ENCODE measurements at regions not wholly inside any gene's neighbourhood (a gene's known extent, or its start where the extent isn't known, plus 50 kb on each side); places are given as distances from the start of the nearest gene placed in this dataset.
"Not testable (repeated sequence)": the region's sequence is repeated elsewhere in the genome, so short reads cannot be mapped to it uniquely, and the experiment has no call there.

DNA sequence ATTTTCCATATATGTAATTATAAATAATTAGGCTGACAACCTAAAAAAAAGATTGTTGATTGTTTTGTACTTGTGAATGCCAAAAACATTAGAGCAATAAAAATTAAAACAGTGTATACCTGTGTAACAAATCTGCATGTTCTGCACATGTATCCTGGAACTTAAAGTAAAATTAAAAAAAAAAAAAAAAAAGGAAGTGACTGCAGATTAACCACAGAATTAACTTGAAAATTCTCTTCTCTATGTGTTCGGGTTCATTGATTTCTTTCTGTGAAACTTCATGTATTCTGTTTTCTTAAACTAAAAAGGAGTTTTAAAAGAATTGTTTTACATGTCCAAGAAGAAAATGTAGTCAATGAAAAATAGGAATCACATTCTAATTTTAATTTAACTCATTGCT is 95.7 kb downstream of the FASLG start:
- DNase-seq (ENCODE audit: low read depth) = no peak

GRCh38 chr1:172755099-172755498 is 96.2 kb downstream of the FASLG start:
- DNase-seq (ENCODE audit: low read depth) = no peak

- no peak for DNase-seq (ENCODE audit: low read depth)
Measured at GRCh38 chr1:172756024-172756423, 97.1 kb downstream of the FASLG start.

DNA sequence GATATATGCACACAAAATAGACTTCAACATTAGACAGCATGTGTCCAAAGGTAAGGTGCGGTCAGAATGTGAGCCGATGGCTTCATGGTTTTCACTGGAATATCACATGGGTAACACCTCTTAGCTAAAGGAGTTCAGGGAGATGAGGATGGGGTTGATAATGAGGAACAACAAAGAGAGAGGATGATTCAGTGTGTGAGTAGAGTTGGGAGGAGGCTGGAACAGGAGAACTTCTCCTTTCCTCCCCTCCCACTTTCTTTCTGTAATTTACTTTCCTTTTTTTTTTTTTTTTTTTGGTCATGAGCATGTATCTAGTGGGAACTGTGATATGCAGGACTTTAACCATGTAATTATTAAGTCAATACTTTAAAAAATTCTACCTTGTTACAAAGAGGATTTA is 99.4 kb downstream of the FASLG start:
- no peak for DNase-seq (ENCODE audit: low read depth)

DNA sequence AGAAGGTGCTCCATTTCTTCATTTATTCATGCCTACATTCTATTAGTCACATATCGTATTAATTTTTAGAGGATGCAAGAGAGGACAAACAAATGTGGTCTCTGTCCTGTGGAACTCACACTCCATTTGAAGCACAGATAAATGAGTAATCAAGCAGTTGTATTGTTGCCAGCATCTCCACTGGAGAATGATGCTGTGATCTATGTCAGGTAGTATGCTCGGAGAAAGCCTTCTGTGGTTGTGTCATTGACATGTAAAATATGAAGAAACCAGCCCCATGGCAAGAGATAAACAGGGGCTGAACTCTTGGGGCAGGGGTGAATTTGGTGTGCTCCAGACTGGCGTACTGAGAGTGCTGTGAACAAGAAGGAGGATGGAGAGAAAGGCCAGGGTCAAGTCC is 101.2 kb downstream of the FASLG start:
- no peak for DNase-seq (ENCODE audit: low read depth)

DNA sequence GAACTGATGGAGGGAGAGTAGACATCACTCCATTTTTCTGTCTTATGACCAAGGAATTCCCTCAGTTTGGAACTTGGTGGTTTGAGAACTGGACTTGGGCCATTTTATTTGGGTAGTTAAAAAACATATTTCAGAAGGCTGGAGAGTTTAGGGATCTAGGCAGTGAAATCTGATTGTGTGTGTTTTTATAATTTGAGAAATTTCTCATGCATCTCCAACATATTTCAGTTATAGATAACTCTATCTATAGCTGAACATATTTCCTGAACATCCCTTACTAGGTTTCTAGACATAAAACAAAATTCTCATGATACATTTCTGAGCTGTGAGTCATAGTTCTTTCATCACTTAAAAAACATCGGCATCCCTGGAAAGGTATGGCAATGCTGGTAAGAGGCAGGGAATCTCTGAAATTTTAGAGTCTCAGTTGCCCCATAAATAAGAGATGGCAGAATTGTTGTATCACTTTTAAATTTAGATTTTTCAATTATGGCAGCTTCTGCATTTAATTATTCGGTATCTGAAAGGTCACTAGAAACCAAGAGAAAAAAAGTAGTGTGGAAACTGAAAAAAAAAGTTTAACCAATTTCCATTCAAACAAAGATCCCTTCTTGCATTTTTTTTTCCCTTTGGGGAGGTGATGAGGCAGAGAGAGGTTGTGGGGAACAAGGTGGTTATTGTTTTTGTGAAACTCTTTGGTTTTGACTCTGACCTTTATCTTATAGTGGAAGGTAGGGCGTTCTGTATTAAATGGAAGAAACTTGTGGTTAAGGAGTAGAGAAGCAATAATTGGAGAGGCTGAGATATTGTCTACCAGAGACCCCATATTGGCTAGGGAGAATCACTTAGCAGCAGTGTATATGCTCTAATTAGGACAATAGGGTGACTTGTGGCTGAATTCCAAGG is 102.9 kb downstream of the FASLG start:
- no peak for DNase-seq (ENCODE audit: low read depth)

- no peak for DNase-seq (ENCODE audit: low read depth)
Measured at GRCh38 chr1:172763057-172763456, 104.2 kb downstream of the FASLG start.

DNA sequence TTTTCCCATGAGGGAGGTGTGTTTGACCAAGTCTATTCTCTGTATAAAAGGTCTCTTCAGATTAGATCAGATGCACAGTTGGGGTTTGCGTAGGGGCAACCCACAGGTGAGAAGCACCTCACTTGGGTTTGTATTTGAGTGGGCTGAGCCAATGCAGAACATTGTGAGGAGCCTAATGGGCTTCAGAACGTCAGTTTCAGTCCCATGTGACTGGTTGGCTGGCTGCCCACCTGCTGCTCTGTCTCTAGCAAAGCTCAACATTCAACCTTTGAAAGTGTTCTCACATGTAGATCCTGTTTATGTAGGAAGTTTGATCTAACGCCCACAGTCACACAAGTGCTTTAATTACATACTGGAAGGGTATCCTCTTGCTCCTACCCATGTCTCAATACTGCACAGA is 105.5 kb downstream of the FASLG start:
- peak; percentile 28 for DNase-seq (ENCODE audit: low read depth)

- DNase-seq (ENCODE audit: low read depth) = no peak
Measured at GRCh38 chr1:172766462-172766861, 107.6 kb downstream of the FASLG start.

DNA sequence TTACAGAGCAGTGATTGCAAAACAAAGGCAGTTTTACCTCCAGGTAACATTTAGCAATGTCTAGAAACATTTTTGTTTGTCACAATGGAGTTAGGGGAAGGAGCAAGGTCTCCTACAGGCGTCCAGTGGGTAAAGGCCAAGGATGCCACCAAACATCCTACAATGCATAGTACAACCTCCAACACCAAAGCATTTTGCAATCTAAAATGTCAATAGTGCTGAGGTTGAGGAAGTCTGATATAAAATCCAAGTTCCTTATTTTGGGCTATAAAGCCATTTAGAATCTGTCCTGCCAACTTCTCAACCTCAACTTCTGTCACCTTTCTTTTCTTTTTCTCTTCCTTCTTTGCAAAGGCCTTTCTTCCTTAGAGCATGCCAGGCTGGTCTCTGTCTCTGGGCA is 111.2 kb downstream of the FASLG start:
- DNase-seq (ENCODE audit: low read depth) = no peak

DNA sequence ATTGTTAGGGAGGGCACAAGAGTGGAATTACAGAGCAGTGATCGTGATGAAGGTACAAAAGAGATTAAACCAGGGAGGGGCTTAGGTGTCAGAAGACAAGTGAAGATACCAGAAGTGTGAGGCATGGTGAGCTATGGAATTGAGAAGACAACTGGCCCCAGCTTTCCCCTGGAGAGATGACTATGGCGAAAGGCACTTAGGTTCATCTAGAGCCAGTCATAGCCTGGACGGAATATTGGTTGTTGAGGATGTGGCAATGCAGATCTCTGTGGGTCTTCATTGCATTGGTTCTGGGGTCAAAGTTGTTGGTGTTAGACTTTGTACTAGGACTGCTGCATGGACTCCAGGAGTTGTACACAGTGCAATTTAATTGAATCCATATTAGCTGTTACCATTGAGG is 115.7 kb downstream of the FASLG start:
- no peak for DNase-seq (ENCODE audit: low read depth)

DNA sequence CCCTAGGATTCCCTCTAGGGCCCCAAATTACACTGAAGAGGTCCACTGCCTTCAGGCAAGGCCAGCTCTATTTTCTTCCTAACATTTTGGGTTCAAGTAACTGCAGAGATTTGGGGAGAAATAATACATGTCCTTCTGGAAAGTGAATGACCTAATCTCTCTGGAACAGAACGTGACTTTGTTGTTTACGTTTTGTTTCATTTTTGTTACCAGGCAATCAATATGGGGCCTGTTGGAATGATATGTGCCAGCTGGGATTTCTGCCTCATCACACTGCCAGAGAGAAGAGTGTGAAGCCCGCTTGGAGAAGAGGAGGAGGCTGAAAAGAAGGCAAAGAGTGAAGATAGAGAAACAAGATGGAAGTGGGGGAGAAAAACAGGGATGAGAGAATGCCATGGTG is 116.7 kb downstream of the FASLG start:
- DNase-seq (ENCODE audit: low read depth) = no peak

DNA sequence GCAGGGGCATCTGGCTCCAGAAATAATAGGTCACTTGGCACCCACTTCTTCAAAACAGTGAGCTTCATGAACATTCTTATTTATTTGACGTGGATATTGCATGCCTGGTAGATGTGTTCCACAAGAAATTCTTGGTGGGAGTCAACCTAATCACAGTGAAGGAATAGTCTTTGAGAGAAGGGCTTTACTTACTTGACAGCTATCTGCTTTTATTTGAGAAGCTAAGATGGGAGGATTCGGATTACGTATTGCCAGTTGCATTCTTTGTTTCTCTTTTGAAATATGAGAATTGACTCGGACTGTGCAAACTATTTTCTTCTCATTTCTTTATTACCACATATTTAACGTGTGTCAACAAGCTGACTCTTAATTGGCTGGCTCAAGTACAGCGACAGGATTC is 117.2 kb downstream of the FASLG start:
- no peak for DNase-seq (ENCODE audit: low read depth)

DNA sequence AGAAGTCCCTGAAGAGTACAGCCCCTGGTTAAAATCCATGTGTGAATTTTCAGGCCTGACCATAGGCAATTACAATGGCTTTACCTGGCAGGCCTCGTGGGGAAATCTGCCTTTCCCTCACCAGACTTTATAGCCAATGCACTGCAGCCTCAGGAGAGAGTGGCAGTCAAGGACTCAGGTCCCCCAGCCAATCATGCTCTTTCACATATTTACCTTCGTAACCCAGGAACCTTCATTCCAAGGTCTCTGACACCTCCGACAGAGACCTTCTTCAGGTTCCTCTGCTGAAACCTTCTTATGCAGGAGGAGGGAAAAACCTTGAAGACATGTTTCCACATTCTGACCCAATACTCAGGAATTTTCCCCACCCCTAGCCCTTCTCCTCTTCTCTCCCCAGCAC is 118.9 kb downstream of the FASLG start:
- DNase-seq (ENCODE audit: low read depth) = no peak

- no peak for DNase-seq (ENCODE audit: low read depth)
Measured at GRCh38 chr1:172778456-172779455, 119.9 kb downstream of the FASLG start.

- no peak for DNase-seq (ENCODE audit: low read depth)
Measured at GRCh38 chr1:172779491-172779890, 120.6 kb downstream of the FASLG start.

DNA sequence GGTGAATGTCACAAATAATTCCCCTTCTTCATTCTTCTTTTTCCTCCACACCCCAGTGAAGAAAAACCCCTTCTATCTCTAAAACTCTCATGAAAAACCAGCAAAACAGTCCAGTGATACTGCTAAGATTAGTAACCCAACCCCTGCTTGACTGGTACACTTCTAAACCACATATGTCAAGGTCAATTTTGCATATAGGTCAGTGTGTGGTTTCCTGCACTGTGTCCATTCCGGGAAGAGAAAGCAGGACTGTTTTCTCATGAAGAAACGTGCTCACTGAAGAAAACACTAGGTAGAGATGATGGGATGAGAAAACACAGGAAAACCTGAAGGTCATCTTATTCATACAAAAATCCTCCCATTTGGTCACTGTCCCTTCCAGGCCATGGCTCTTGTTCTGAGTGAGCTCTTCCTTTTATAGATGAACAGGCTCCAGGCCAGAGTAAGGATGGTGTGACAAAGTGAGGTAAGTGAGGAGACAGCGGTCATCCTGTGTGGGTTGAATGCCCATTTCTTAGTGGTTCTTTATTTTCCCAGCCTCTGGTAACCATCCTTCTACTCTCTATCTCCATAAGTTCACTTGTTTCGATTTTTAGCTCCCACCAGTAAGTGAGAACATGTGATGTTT is 122.7 kb downstream of the FASLG start:
- no peak for DNase-seq (ENCODE audit: low read depth)

DNA sequence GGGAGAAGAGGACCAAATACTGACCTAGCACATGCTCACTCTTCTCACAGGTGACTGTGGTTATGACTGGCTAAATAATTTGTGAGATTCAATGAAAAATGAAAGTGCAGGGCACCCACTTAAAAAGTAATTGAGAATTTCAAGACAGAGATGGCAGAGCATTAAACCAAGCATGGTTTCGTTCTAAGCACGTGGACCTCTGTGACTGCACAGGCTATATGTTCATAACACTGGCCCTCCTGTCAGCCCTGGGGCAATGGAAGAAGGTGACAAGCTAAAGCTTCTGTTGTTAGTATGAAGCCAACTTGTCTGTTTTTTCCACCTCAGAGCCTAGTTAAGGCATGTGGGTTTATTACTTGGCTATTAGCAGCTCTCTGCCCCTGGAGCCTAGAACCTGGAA is 130.9 kb downstream of the FASLG start:
- DNase-seq (ENCODE audit: low read depth) = no peak

- no peak for DNase-seq (ENCODE audit: low read depth)
Measured at GRCh38 chr1:172790245-172790644, 131.3 kb downstream of the FASLG start.

GRCh38 chr1:172793823-172794222 is 134.9 kb downstream of the FASLG start:
- no peak for DNase-seq (ENCODE audit: low read depth)

GRCh38 chr1:172795741-172796140 is 136.8 kb downstream of the FASLG start:
- no peak for DNase-seq (ENCODE audit: low read depth)

DNA sequence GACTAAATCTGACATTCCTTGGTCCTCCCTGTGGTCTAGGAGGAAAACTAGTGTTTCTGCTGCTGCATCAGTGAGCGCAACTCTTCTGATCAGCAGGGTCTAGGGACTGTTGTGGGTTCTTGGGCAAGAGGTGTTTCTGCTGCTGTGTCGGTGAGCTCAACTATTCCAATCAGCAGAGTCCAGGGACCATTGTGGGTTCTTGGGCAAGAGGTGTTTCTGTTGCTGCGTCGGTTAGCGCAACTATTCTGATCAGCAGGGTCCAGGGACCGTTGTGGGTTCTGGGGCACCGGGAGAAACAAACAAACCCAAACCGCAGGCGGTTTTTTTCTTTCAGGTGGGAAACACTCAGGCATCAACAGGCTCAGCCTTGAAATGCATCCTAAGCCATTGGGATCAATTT is 140.9 kb downstream of the FASLG start:
- not testable (repeated sequence) for DNase-seq (ENCODE audit: low read depth)
